ENCODE measurements at regions not wholly inside any gene's neighbourhood (a gene's known extent, or its start where the extent isn't known, plus 50 kb on each side); places are given as distances from the start of the nearest gene placed in this dataset.

DNA sequence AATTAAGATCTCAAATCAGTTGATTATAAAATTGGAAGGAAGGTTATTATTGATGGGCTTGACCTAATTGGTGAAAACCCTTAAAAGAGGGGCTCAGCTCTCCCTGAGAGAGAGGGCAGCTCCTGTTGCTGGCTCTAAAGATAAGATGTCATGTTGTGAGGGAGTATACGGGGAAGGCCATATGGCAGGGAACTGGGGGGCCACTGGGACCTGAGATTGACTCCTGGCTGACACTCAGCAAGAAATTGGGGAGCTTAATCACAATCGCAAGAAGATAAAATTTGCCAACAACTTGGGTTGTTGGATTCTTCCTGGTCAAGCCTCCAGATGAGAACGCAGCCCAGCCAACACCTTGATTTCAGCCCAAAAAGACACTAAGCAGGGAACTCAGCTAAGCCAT, 69.7 kb upstream of the KCNJ6 start:
- TF ChIP-seq, protein P1, sequence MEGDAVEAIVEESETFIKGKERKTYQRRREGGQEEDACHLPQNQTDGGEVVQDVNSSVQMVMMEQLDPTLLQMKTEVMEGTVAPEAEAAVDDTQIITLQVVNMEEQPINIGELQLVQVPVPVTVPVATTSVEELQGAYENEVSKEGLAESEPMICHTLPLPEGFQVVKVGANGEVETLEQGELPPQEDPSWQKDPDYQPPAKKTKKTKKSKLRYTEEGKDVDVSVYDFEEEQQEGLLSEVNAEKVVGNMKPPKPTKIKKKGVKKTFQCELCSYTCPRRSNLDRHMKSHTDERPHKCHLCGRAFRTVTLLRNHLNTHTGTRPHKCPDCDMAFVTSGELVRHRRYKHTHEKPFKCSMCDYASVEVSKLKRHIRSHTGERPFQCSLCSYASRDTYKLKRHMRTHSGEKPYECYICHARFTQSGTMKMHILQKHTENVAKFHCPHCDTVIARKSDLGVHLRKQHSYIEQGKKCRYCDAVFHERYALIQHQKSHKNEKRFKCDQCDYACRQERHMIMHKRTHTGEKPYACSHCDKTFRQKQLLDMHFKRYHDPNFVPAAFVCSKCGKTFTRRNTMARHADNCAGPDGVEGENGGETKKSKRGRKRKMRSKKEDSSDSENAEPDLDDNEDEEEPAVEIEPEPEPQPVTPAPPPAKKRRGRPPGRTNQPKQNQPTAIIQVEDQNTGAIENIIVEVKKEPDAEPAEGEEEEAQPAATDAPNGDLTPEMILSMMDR (optimal IDR thresholded peaks at IDR 0.05 in 1 of 3, IDR thresholded peaks at IDR 0.05 in 1 of 3, conservative IDR thresholded peaks at IDR 0.05 in 1 of 3; ENCODE audit: extremely low read depth in 1 of 3, insufficient read depth in 2 of 3, low read length in 3 of 3): no peak
- TF ChIP-seq EZH2 (IDR thresholded peaks at IDR 0.05; ENCODE audit: low read length): no peak

Data from keratinocyte (primary cell).